Fibroblast of peridontal ligament (primary cell): ENCODE measurements at regions not wholly inside any gene's neighbourhood (a gene's known extent, or its start where the extent isn't known, plus 50 kb on each side); places are given as distances from the start of the nearest gene placed in this dataset.
A peak's percentile ranks its signal among the peaks of the same experiment; 100 is the strongest.

Source experiments
- DNase-seq: peaks from one replicate; pipeline ENCODE4 v3.0.0-alpha.2; 2010; ENCODE audit errors: extremely low read depth

- DNase-seq, result no peak
Observed at GRCh38 chr5:34505731-34506130, 150.4 kb upstream of the RAI14 start.

- no peak for DNase-seq
Observed at GRCh38 chr5:34507933-34508332, 148.2 kb upstream of the RAI14 start.

- DNase-seq, result no peak
Observed at GRCh38 chr5:34509392-34509791, 146.7 kb upstream of the RAI14 start.

- no peak for DNase-seq
Observed at GRCh38 chr5:34510002-34510401, 146.1 kb upstream of the RAI14 start.

- no peak for DNase-seq
Observed at GRCh38 chr5:34511063-34511462, 145.1 kb upstream of the RAI14 start.

GRCh38 chr5:34511481-34511880 is 144.6 kb upstream of the RAI14 start:
- DNase-seq, result no peak

- DNase-seq, result peak; percentile 60
Observed at GRCh38 chr5:34511915-34512314, 144.2 kb upstream of the RAI14 start.

GRCh38 chr5:34516166-34516565 is 140.0 kb upstream of the RAI14 start:
- no peak for DNase-seq

- no peak for DNase-seq
Observed at GRCh38 chr5:34516686-34517085, 139.4 kb upstream of the RAI14 start.

- peak; percentile 67 for DNase-seq
Observed at GRCh38 chr5:34517249-34517648, 138.9 kb upstream of the RAI14 start.

- peak; percentile 66 for DNase-seq
Observed at GRCh38 chr5:34519489-34520220, 136.5 kb upstream of the RAI14 start.

- no peak for DNase-seq
Observed at GRCh38 chr5:34521628-34522290, 134.4 kb upstream of the RAI14 start.

GRCh38 chr5:34522599-34523386 is 133.3 kb upstream of the RAI14 start:
- DNase-seq, result peak; percentile 94

GRCh38 chr5:34523387-34523726 is 132.8 kb upstream of the RAI14 start:
- no peak for DNase-seq

GRCh38 chr5:34524123-34524522 is 132.0 kb upstream of the RAI14 start:
- DNase-seq, result peak; percentile 75

GRCh38 chr5:34525761-34526160 is 130.4 kb upstream of the RAI14 start:
- no peak for DNase-seq

GRCh38 chr5:34526682-34527305 is 129.3 kb upstream of the RAI14 start:
- DNase-seq, result no peak

- DNase-seq, result peak; percentile 59
Observed at GRCh38 chr5:34529581-34530331, 126.4 kb upstream of the RAI14 start.

GRCh38 chr5:34530637-34531036 is 125.5 kb upstream of the RAI14 start:
- DNase-seq, result no peak

GRCh38 chr5:34531751-34532360 is 124.3 kb upstream of the RAI14 start:
- DNase-seq, result peak; percentile 65
